ENCODE measurements at regions not wholly inside any gene's neighbourhood (a gene's known extent, or its start where the extent isn't known, plus 50 kb on each side); places are given as distances from the start of the nearest gene placed in this dataset.

- no peak for DNase-seq
Measured at GRCh38 chr15:47293466-47294162, 423.7 kb upstream of the SEMA6D start.

GRCh38 chr15:47294765-47295259, 422.5 kb upstream of the SEMA6D start:
- DNase-seq, result no peak

DNA sequence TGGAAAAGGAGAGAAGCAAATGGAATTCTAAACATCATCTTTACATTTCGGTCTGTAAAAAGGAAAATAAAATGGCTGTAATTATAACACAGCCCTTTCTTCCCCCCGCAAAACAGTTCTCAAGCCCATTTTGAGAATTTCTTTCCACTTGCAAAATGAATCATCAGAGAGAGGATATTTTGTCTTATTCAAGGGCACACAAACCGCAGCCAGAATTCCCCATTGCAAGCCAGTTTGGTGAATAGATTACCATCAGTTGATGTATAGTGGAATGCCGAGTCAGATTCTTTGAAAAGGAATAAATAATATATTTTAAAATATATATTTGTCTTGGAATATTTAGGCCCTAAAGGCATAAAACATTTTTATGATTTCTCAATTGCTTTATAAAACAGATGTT, 420.4 kb upstream of the SEMA6D start:
- DNase-seq, result no peak

GRCh38 chr15:47299846-47300434, 417.4 kb upstream of the SEMA6D start:
- DNase-seq, result no peak

DNA sequence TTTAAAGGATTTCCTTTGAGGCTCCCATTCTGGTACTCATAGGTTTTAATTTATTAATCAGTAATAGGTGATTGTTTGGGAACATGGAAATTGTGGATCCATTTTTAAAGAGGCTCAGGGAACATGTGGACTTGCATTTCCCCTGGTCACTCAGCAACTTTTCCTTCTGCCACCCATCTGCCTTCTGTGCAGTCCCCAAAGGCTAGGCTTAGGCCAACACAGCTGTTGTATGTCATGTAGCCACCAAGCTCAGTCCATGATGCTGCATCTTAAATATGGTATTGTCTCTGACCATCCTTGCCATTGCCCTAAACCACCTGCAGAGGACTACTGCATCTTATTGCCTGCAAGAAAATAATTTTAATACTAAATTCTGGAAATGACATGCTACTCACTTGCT, 416.7 kb upstream of the SEMA6D start:
- DNase-seq, result no peak

- no peak for DNase-seq
Measured at GRCh38 chr15:47301481-47301880, 415.8 kb upstream of the SEMA6D start.

GRCh38 chr15:47304656-47305055, 412.6 kb upstream of the SEMA6D start:
- DNase-seq, result no peak

- DNase-seq, result no peak
Measured at GRCh38 chr15:47312161-47312560, 405.1 kb upstream of the SEMA6D start.

DNA sequence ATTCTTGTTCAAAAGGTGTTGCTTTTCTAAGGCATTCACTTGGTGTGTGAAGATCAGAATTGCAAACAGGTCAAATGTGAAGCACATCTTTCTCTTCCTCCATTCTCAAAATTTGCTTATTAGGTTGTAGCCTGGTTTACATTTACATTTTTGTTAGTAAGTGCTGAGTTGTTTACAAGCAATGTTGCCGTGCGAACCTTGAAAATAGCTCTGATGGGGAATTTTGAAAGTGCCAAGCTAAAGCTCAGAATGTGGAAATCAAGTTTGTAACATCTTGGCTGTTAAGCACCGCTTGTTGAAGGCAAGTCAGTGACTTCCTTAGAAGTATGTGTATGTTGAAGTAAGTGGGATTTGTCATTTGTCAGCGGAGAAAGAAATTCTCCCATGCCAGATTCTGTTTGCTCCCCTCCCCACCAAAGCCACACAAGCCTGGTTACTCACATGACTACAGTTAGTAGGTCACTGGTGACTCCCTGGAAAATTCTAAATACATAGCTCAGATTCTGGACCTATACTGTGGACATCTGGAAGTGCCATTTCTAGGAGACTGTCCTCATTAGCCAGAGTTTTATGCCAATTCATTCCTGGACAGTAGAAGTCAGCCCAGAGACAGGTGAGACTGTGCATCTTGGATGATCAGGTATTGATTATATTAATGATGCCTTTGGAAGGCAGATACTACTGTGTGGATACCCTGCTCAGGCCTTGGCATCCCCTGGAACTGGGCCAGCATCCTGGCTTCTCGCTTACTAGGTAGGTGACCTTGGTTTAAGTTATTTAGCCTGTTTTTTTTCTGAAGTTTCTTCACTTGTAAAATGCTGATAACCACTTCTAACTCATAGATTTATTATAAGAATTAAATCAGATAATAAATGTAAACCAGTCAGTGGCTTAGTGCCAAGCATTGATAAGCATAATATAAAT, 390.6 kb upstream of the SEMA6D start:
- no peak for DNase-seq

DNA sequence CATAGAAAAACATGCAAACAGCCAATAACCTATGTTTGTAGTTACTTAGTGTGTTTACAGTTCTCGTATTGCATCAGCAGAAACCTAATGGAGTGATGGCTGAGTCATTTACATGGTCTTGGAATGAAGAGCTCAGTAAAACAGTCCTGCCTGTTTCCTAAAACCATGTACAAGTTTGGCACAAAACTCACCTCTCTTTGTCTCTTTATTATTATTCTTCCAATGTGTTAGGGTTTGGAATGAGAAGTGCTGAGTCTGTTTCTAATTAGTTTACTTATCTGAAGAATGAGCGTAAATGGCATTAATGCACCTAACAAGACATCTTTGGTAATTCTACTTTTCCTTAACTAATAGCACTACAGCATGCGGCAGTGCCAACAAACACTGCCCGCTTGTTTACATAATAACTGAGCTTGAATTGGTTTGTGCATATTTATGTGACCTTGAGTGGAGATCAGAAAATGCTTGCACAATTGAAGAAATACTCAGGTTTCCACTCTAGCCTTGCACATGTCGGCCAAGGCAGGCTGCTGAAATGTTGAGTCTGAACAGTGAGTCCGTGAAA, 385.4 kb upstream of the SEMA6D start:
- no peak for DNase-seq

DNA sequence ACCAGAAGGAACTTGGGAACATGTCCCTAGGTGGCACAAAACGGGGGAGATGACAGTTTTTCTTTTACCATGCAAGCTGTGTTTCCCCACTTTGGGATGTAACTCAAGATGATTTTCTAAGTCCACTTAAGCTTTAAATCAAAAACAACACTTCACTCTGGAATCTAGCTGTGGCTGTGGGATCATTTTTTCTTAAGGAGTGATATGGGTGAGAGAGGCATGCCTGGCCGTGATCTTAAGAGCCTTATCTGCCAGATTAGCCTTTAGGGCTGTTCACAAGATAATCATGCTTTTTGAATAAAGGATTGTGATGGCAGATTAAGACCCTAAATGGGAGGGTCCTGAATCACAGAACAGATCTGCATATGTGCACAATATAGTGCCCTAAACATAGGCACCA, 384.8 kb upstream of the SEMA6D start:
- DNase-seq, result no peak

DNA sequence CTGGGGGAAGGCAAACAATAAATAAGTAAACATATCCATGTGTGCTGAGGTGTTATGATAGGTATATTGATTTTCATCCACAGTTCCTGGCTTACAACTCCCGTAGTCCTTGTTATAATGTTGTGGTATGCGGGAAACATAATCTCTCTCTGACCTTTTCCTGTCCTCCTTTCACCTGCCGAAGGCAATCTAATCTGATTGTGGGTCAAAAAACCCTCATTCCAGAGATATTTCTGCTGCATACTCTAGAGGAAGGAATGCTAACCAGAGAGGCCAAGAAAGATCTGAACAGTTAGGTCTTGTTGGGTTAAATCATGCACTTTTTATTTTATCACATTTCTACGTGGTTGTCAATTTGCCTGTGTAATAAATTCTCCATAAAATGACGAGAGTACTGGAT, 383.6 kb upstream of the SEMA6D start:
- DNase-seq, result no peak

- DNase-seq, result no peak
Measured at GRCh38 chr15:47334805-47335535, 382.3 kb upstream of the SEMA6D start.

DNA sequence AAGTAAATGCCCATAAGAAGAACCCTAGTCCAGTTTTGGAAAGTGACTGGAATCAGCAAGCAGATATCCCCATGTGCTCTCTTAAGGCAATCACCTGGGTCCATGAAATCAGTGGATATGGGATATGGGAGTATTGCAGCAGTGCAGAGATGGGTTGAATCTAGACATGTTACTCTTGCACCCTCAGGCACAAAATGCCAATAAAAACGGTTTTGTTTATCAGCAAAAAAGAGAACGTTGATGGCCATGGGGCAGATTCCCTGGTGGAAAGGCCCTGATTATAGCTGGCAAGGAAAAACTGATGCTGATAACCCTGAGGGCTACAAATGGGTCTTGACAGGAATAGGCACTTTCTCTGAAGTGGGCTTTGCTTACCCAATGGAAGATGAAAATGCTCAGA, 380.2 kb upstream of the SEMA6D start:
- DNase-seq, result no peak

DNA sequence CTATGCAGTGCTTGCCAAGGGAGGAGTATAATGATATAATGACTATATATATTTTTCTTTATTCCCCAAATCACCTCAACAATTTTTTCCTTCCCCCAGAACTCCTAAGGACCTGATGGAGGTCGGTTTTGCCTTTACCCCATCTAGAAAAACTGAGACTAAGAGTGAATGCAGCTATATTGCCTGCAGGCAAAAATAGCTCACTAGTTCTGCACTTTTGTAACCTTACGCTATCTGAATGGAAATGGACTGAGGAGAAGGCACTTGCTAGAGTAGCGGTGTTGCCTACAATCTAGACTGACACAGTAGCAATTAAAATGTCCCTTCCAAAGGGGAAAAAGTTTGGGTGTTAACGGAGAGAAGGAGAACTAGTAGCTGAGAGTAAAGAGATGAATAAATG, 379.5 kb upstream of the SEMA6D start:
- no peak for DNase-seq

GRCh38 chr15:47338771-47339170, 378.5 kb upstream of the SEMA6D start:
- no peak for DNase-seq

- DNase-seq, result no peak
Measured at GRCh38 chr15:47339800-47340570, 377.3 kb upstream of the SEMA6D start.

DNA sequence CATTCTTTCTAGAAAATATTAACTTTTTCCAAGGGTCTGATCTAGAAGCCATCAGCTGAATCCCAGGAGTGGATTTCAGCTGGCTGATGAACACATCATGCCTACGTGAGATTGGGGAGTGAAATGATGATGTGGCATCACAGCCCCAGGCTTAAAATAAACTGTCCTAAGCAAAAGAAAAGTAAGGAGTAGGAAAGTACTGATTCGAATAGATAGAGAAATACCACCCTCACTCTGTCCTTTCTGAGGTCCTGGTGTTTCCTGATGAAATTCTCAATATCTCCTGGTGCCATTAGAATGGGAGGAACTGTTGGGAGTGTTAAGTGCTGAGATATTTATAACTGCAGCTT, 376.8 kb upstream of the SEMA6D start:
- DNase-seq, result no peak

- no peak for DNase-seq
Measured at GRCh38 chr15:47349179-47349578, 368.1 kb upstream of the SEMA6D start.

DNA sequence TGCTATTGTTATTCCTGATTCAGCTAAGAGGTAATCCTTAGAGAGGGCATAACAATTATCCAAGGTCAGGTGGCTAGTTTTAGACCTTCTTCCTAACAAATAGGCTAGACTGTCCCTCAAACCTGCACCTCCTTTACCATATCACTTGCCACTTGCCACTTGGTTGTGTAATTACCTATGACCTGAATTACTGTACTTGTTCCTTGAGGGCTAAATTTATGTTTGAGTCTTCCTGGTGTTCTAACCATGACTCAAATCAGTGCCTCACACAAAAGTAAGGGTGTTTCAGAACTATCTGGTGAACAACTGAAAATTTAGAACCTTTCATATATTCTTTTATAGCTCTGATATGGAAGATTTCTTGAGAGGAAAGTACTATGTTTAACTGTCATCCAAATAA, 365.8 kb upstream of the SEMA6D start:
- DNase-seq, result no peak

- DNase-seq, result no peak
Measured at GRCh38 chr15:47352217-47352616, 365.1 kb upstream of the SEMA6D start.

- no peak for DNase-seq
Measured at GRCh38 chr15:47355759-47356158, 361.5 kb upstream of the SEMA6D start.
